HFFc6 (cell line): ENCODE measurements at regions not wholly inside any gene's neighbourhood (a gene's known extent, or its start where the extent isn't known, plus 50 kb on each side); places are given as distances from the start of the nearest gene placed in this dataset.

Source experiments
- DNase-seq: peaks from one replicate; pipeline ENCODE4 v3.0.0-alpha.2; 2018
- H3K27ac Mint-ChIP-seq: 2 replicates; pipeline ENCODE4 v1.8.0; 2020; ENCODE audit warnings: mild to moderate bottlenecking, mixed read lengths
- H3K27me3 Mint-ChIP-seq: 2 replicates; pipeline ENCODE4 v1.8.0; 2021; ENCODE audit warnings: mild to moderate bottlenecking, moderate library complexity, mixed read lengths; ENCODE audit not compliant: insufficient read depth
- H3K36me3 Mint-ChIP-seq: 2 replicates; pipeline ENCODE4 v1.8.0; 2021; ENCODE audit warnings: low read depth, mixed read lengths
- H3K4me1 Mint-ChIP-seq: 2 replicates; pipeline ENCODE4 v1.8.0; 2020; ENCODE audit warnings: low read depth, mixed read lengths
- H3K4me3 Mint-ChIP-seq: 2 replicates; pipeline ENCODE4 v1.8.0; 2020; ENCODE audit warnings: mild to moderate bottlenecking, moderate library complexity, mixed read lengths
- H3K9me3 Mint-ChIP-seq: 2 replicates; pipeline ENCODE4 v1.8.0; 2020; ENCODE audit warnings: mild to moderate bottlenecking, mixed read lengths
- CTCF ChIP-seq: fragments of 200-600 bp; sonication (generic); IDR thresholded peaks from 2 replicates; pipeline ENCODE4 v1.5.0; 2021; ENCODE audit warnings: antibody characterized with exemption, mild to moderate bottlenecking

GRCh38 chr10:60522617-60523016, 132.9 kb upstream of the ANK3 start:
- H3K27ac Mint-ChIP-seq = no peak overlapping the region

GRCh38 chr10:60521974-60522405, 132.3 kb upstream of the ANK3 start:
- H3K4me3 Mint-ChIP-seq = no peak overlapping the region

More at GRCh38 chr10:60522617-60523016, 132.9 kb upstream of the ANK3 start:
- no peaks in the 10 kb centered on the region for H3K36me3 Mint-ChIP-seq
- no peaks in the 10 kb centered on the region for H3K9me3 Mint-ChIP-seq
- peaks cover 1% of the 10 kb centered on the region; the same call in 1 of the 2 replicates for H3K27me3 Mint-ChIP-seq
- peaks cover 20% of the 10 kb centered on the region for H3K4me1 Mint-ChIP-seq
- TF ChIP-seq CTCF = no peak
- H3K4me3 Mint-ChIP-seq = no peak overlapping the region
- DNase-seq = no peak

GRCh38 chr10:60518745-60519144, 129.1 kb upstream of the ANK3 start:
- Mint-ChIP-seq H3K4me3 (no peak overlapping the region), H3K27me3 (peaks cover 2% of the 10 kb centered on the region), H3K36me3 (no peaks in the 10 kb centered on the region), H3K9me3 (no peaks in the 10 kb centered on the region), H3K27ac (no peak overlapping the region), H3K4me1 (peaks cover 14% of the 10 kb centered on the region)
- no peak for DNase-seq
- TF ChIP-seq CTCF = no peak

More at GRCh38 chr10:60521974-60522405, 132.3 kb upstream of the ANK3 start:
- peaks cover 20% of the 10 kb centered on the region for H3K4me1 Mint-ChIP-seq
- H3K36me3 Mint-ChIP-seq = no peaks in the 10 kb centered on the region
- peak; percentile 35 for DNase-seq
- H3K27ac Mint-ChIP-seq = no peak overlapping the region
- no peaks in the 10 kb centered on the region for H3K9me3 Mint-ChIP-seq
- peaks cover 4% of the 10 kb centered on the region; the same call in 1 of the 2 replicates for H3K27me3 Mint-ChIP-seq
- TF ChIP-seq CTCF = no peak

GRCh38 chr10:60517805-60518204, 128.1 kb upstream of the ANK3 start:
- no peaks in the 10 kb centered on the region for H3K36me3 Mint-ChIP-seq
- peaks cover 14% of the 10 kb centered on the region for H3K4me1 Mint-ChIP-seq
- H3K27ac Mint-ChIP-seq = no peak overlapping the region
- no peak for DNase-seq
- TF ChIP-seq CTCF = no peak
- H3K4me3 Mint-ChIP-seq = no peak overlapping the region
- H3K27me3 Mint-ChIP-seq = peaks cover 2% of the 10 kb centered on the region
- H3K9me3 Mint-ChIP-seq = no peaks in the 10 kb centered on the region

GRCh38 chr10:60513281-60513680, 123.6 kb upstream of the ANK3 start:
- H3K9me3 Mint-ChIP-seq = no peaks in the 10 kb centered on the region
- no peaks in the 10 kb centered on the region for H3K36me3 Mint-ChIP-seq
- no peak overlapping the region for H3K27ac Mint-ChIP-seq
- H3K27me3 Mint-ChIP-seq = peaks cover 7% of the 10 kb centered on the region
- no peaks in the 10 kb centered on the region for H3K4me1 Mint-ChIP-seq
- no peak for TF ChIP-seq CTCF
- DNase-seq = no peak
- H3K4me3 Mint-ChIP-seq = no peak overlapping the region
